ENCODE measurements at regions not wholly inside any gene's neighbourhood (a gene's known extent, or its start where the extent isn't known, plus 50 kb on each side); places are given as distances from the start of the nearest gene placed in this dataset.

- Histone ChIP-seq H3K9me3 (no peaks in the 10 kb centered on the region), H3K36me3 (no peaks in the 10 kb centered on the region), H3K4me3 (no peak overlapping the region), H3K27me3 (no peaks in the 10 kb centered on the region), H3K27ac (no peak overlapping the region), H3K4me1 (no peaks in the 10 kb centered on the region)
- TF ChIP-seq CTCF (IDR thresholded peaks at IDR 0.05), result no peak
- intact Hi-C loops (cut with DNase I), result no loop called here
- ATAC-seq, result no peak
- FAIRE-seq, result no peak
- no peak for DNase-seq
- WGBS, 2 donors, result 42 to 60% methylated on average over 3 of the region's 3 CpGs
Measured at GRCh38 chr15:88322461-88322860, 65.9 kb upstream of the NTRK3 start.

- Histone ChIP-seq H3K36me3 (no peaks in the 10 kb centered on the region), H3K4me3 (no peak overlapping the region), H3K4me1 (no peaks in the 10 kb centered on the region), H3K27ac (no peak overlapping the region), H3K9me3 (no peaks in the 10 kb centered on the region), H3K27me3 (no peaks in the 10 kb centered on the region)
- FAIRE-seq (no peak), DNase-seq (no peak), ATAC-seq (no peak)
- no peak for TF ChIP-seq CTCF (IDR thresholded peaks at IDR 0.05)
- intact Hi-C loops (cut with DNase I), result no loop called here
- WGBS, 2 donors, result 2 to 4% methylated on average over 3 of the region's 3 CpGs
Measured at GRCh38 chr15:88321271-88321670, 64.7 kb upstream of the NTRK3 start.

DNA sequence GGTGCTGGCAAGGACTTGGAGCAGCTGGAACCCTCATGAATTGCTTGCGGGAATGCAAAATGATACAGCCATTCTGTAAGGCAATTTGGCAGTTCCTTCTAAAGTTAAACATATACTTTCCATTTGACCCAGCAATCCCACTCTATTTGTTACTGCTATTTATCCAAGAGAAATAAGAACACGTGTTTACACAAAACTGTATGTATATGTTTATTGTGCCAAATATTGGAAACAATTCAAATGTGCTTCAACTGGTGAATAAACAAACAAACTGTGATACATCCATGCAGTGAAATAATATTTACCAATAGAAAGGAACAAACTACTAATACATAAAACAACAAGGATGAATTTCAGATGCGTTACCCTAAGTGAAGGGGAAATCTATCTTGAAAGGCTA, 60.0 kb upstream of the NTRK3 start:
- intact Hi-C loops (cut with DNase I), result no loop called here
- no peaks in the 10 kb centered on the region for H3K27me3 ChIP-seq
- DNase-seq (no peak), FAIRE-seq (no peak), ATAC-seq (no peak)
- TF ChIP-seq CTCF (IDR thresholded peaks at IDR 0.05), result no peak
- H3K36me3 ChIP-seq, result no peaks in the 10 kb centered on the region
- H3K4me3 ChIP-seq, result no peak overlapping the region
- no peaks in the 10 kb centered on the region for H3K4me1 ChIP-seq
- 72 to 80% methylated on average over 3 of the region's 3 CpGs for WGBS, 2 donors
- no peak overlapping the region for H3K27ac ChIP-seq
- H3K9me3 ChIP-seq, result no peaks in the 10 kb centered on the region

DNA sequence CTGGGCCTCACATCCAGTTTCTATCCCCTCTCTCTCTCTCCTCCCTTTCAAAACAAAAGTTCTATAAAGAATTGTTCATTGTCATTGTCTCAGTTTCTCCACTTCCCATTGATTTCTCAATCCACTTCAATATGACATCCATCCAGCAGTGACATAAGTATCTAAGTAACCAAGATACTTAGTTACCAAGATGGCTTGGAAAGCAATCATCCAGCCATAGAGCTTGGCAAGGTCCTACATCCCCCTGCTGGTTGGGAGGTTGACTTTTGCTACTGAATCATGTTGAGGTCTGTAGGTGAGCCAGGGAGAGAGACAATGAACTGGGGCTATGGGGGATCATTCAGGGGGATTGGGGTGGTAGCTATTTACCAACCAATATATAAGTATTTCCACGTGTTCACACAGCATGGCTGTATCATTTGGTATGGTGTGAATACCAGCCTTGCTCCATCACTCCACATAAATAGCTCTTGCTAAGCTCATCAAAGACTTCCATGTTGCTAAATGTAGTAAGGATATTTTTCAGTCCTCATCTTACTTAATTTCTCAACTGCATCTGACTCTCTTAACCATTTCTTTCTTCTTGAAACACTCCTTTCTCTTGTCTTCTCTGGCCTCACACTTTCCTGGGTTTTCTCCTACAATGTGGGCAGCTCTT, 58.8 kb upstream of the NTRK3 start:
- Histone ChIP-seq H3K27me3 (no peaks in the 10 kb centered on the region), H3K36me3 (no peaks in the 10 kb centered on the region), H3K4me1 (no peaks in the 10 kb centered on the region), H3K27ac (no peak overlapping the region), H3K9me3 (no peaks in the 10 kb centered on the region), H3K4me3 (no peak overlapping the region)
- DNase-seq, result no peak
- WGBS, 2 donors, result 29 to 37% methylated on average over 1 of the region's 1 CpG
- no peak for FAIRE-seq
- ATAC-seq, result no peak
- intact Hi-C loops (cut with DNase I), result no loop called here
- TF ChIP-seq CTCF (IDR thresholded peaks at IDR 0.05), result no peak

DNA sequence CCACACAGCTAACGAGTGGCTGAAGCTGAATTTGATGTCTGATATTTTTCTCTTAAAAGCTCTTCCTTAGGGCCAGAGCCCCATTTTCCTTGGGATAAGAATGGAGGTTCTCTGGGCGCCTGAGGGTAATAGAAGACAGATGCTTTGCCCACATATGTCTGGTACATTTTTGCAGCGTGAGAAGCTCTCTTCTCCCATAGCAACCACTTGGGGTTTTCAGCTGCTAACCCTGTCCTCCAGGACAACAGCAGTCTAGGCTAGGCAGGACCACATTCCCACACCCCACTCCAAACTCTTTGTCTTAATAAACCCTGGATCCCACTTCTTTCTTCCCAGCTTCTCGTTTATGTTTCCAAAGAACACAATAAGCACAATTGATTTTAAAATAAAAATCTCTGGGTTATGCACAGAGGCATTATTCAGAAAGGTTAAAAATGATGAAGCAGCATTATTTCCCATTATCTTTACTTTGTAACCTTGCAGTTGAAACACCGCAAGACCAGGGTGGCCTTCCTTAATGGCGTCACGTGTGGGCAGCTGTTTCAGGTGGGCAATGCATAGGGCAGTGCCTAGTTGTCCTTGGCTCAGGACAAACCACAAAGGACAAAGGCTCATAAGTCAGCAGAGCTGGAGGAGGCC, 56.5 kb upstream of the NTRK3 start:
- 37 to 49% methylated on average over 7 of the region's 7 CpGs for WGBS, 2 donors
- TF ChIP-seq CTCF (IDR thresholded peaks at IDR 0.05), result no peak
- intact Hi-C loops (cut with DNase I), result no loop called here

More for the DNA sequence above, 56.5 kb upstream of the NTRK3 start:
- no peak overlapping the region for H3K27ac ChIP-seq
- no peak for DNase-seq
- H3K9me3 ChIP-seq, result no peaks in the 10 kb centered on the region
- H3K4me3 ChIP-seq, result no peak overlapping the region
- H3K27me3 ChIP-seq, result no peaks in the 10 kb centered on the region
- H3K4me1 ChIP-seq, result no peaks in the 10 kb centered on the region
- ATAC-seq, result no peak
- no peak for FAIRE-seq
- H3K36me3 ChIP-seq, result no peaks in the 10 kb centered on the region

Measured in pancreas (tissue), 10 donors.